Medulla oblongata (tissue), 1 donor: ENCODE measurements at regions not wholly inside any gene's neighbourhood (a gene's known extent, or its start where the extent isn't known, plus 50 kb on each side); places are given as distances from the start of the nearest gene placed in this dataset.
"Not testable (repeated sequence)": the region's sequence is repeated elsewhere in the genome, so short reads cannot be mapped to it uniquely, and the experiment has no call there.

Source experiments
- DNase-seq: peaks from one replicate; pipeline ENCODE4 v3.0.0-alpha.2; 2015; ENCODE audit errors: extremely low spot score

DNA sequence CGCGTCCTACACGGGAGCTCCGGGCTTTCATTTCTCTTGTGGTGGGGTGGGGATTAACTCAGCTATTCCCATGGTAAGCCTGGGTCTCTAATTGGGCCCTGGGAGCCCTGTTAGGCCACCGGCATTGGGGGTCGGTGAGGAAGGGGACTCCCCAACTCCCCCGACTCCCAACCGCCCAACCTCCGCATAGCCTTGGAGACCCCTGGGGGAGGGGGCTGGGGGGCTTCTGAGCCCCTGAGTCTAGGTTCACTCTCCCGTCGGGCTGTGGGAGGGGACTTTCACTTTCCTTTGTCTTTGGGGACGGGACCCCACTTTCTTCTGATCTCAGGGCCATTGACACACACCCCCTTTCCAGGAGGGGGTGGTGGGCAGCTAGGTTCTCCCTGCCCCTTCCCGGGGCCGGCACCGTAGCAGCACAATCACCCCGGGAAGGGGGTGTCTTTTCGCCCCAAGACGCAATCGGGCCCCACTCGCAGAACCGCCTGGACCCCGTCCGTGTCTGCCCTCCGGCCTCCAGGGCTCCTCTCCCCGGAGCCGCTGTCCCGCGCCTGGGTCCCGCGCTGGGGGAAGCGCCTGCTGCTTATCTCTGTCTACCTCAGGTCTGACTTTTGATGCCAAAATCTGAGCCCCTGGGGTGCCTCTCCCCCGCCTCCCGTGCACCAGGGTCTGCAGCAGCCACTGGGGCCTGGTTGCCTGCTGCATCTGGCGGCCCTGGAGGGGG is 69.6 kb upstream of the ZNF658 start:
- DNase-seq: not testable (repeated sequence)

DNA sequence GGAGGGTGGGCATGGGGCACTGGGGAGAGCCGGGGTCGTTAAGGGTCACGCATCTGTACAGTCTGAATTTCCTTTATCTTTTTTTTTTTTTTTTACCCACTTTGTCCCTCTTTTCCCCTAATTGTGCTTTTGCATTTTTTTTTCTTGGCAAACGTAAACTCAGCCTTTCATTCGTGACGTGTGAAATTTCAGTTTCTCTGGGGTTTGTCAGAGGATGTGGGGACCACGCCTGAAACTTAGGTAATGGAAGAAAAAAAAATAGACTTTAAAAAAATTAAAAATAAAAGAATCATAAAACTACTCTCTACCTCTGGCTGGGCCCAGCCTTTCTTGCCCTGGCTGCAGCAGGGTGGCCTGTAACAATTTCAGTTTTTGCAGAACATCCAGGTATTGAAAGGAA is 68.3 kb upstream of the ZNF658 start:
- DNase-seq: not testable (repeated sequence)

- DNase-seq: not testable (repeated sequence)
These were observed 63.1 kb upstream of the ZNF658 start for GRCh38 chr9:66837242-66837937.
